HG03460 (cell line): ENCODE measurements at regions not wholly inside any gene's neighbourhood (a gene's known extent, or its start where the extent isn't known, plus 50 kb on each side); places are given as distances from the start of the nearest gene placed in this dataset.

Experiments
- ATAC-seq: cut with Tn5 transposase; IDR thresholded peaks from one replicate; pipeline ENCODE4 v1.9.1; 2021; ENCODE audit not compliant: unreplicated experiment

GRCh38 chr4:162239992-162240769, 76.4 kb upstream of the FSTL5 start:
- no peak for ATAC-seq

- ATAC-seq: no peak
Measured at GRCh38 chr4:162237676-162238075, 73.9 kb upstream of the FSTL5 start.

- ATAC-seq: no peak
Measured at GRCh38 chr4:162234595-162234994, 70.8 kb upstream of the FSTL5 start.

GRCh38 chr4:162232349-162232748, 68.5 kb upstream of the FSTL5 start:
- ATAC-seq: no peak

GRCh38 chr4:162229670-162230069, 65.9 kb upstream of the FSTL5 start:
- ATAC-seq: no peak

GRCh38 chr4:162221148-162221547, 57.3 kb upstream of the FSTL5 start:
- ATAC-seq: no peak
